GM19043 (cell line): ENCODE measurements at regions not wholly inside any gene's neighbourhood (a gene's known extent, or its start where the extent isn't known, plus 50 kb on each side); places are given as distances from the start of the nearest gene placed in this dataset.
"Not testable (repeated sequence)": the region's sequence is repeated elsewhere in the genome, so short reads cannot be mapped to it uniquely, and the experiment has no call there.

Experiments
- ATAC-seq: cut with Tn5 transposase; IDR thresholded peaks from one replicate; pipeline ENCODE4 v1.9.1; 2021; ENCODE audit warnings: low read depth; ENCODE audit not compliant: unreplicated experiment

GRCh38 chr21:6482616-6483015 lies 4038.8 kb upstream of the TPTE start:
- not testable (repeated sequence) for ATAC-seq

DNA sequence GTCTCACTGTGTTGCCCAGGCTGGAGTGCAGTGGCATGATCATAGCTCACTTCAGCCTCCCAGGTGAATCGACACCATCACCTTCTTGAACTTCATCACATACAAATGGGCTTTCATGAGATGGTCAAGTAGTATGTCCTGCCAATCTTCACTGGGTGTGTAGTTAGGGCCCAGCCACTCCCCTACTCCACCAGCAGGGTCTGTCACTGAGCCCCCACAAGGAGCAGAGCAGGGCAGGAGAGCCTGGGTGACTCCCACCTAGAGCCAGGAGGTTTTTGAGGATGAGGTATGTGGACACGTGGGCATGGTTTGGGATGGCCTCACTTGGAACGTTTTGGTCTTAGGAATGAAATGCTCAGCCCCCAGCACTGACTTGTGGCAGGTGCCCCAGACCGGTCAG lies 4037.7 kb upstream of the TPTE start:
- ATAC-seq = not testable (repeated sequence)

GRCh38 chr21:6486821-6487220 lies 4034.6 kb upstream of the TPTE start:
- not testable (repeated sequence) for ATAC-seq

DNA sequence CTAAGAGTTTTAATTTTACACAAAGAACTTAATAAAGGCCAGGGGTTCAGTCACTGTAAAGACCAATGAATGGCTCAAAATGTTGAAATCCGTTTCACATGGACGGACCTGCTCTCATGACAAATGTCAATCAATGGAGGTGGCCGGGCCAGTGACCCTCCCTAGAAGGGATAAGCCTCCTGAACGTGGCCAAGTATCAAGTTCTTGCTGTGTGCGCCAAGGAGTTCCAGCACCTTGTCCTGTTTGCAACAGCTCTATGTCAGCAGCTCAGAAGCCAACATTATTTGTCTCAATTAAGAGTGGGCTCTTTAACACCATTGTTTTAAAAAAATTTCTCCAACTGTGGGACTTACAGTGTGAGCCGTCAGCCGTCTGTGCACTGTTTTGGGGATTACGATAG lies 4028.7 kb upstream of the TPTE start:
- not testable (repeated sequence) for ATAC-seq

- ATAC-seq = not testable (repeated sequence)
Measured at GRCh38 chr21:6493957-6494356, 4027.4 kb upstream of the TPTE start.

- not testable (repeated sequence) for ATAC-seq
Measured at GRCh38 chr21:6496356-6496755, 4025.0 kb upstream of the TPTE start.

DNA sequence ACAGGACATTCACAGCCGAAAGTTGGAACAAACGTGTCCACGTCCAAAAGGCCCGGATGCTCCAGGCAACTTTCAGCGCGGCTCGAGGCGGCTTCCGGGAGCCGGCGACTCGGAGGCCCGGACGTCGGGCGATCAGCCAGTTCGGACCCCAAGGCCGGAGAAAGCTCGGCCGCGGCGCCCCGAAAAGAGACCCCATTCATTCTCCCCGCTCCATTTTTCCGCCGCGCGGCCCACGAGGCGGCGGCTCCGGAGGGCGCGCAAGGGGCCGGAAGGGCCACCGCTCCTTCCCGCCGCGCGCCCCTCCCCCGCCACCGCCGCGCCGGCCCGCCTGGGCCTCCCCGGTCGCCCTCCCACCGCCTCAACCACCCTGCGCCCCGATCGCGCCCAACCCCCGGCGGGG lies 4022.7 kb upstream of the TPTE start:
- not testable (repeated sequence) for ATAC-seq

DNA sequence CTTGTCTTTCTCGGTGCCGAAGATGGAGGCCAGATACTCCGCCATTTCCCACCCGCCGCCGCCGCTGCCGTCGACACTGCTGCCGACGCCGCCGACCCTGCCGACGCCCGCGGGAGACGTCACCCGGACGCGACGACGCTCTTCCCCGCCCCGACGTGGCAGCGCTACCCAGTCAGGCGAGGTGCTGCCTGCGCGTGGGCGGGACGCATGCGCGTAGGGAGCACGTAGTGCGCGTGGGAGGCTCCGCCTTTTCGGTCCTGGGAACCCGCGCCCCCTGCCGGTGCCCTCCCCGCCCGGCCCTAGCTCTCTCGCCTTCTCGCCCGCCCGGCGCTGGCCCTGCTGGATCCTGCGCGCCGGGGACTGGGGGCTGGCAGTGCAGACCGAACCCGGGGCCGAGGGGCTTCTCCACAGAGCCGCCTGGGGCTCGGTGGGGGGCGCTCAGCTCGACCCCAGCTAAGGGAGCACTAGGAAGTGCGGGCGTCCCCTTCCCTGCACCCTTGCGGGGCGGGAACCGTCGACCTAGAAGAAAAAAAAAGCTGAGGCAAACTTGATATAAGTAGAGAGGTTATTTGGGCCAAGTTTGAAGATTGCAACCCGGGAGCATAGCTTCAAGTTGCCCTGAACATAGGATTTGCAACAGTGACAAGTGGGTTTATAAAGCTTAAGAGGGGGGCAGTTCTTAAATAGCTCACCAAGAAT lies 4022.1 kb upstream of the TPTE start:
- peak; percentile 50 for ATAC-seq

DNA sequence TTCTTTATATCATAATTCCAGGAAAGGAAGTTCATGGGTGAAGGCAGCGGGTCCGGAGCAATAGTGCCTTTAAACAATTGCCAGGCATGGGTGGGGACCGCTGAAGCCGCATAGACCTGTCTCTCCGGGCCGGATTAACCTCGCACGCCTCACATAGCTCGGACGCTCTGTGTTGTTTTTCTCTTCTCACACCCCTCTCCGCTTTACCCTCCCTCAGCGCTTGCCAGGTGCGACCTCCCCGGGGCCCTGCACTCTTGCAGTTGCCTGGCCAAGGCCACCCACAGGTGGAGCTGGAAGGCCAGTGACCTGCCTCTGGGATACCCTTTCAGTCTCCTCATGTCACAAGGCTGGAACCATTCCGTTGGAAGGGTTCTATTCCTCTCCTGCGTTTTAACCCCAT lies 4021.5 kb upstream of the TPTE start:
- not testable (repeated sequence) for ATAC-seq

GRCh38 chr21:6500681-6501080 lies 4020.7 kb upstream of the TPTE start:
- not testable (repeated sequence) for ATAC-seq

GRCh38 chr21:6506167-6506894 lies 4015.1 kb upstream of the TPTE start:
- ATAC-seq = not testable (repeated sequence)

DNA sequence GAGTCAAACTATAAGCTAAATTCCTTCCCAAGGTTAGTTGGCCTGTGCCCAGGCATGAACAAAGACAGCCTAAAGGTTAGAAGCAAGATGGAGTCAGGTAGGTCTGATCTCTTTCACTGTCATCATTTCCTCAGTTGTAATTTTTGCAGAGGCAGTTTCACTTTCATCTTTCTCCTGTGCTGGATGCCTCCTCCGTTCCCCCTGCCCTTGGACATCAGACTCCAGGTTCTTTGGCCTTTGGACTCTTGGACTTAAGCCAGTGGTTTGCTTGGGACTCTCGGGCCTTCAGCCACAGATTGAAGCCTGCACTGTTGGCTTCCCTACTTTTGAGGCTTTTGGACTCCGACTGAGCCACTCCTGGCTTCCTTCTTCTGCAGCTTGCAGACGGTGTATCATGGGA lies 4013.8 kb upstream of the TPTE start:
- not testable (repeated sequence) for ATAC-seq

DNA sequence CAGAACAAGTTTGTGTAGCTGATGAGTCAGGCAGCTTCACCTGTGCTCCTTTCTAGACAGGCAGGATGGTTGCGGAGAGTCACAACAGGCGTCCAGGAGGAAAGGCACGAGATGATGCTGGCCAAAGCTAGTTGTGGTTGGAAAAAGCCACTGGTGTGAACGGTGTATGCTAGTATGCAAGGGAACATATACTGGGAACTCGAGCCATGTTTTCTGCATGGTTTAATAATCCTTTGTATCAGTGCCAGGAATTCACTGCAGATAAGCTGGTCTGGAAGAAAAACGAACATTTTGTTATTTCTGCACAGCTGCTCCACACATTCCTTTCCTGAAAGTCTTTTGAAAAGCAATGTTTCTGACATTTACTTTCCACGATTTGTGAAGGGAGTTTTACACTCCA lies 3999.6 kb upstream of the TPTE start:
- ATAC-seq = not testable (repeated sequence)

- ATAC-seq = not testable (repeated sequence)
Measured at GRCh38 chr21:6526213-6526612, 3995.2 kb upstream of the TPTE start.

- not testable (repeated sequence) for ATAC-seq
Measured at GRCh38 chr21:6530655-6531054, 3990.7 kb upstream of the TPTE start.

GRCh38 chr21:6533261-6533660 lies 3988.1 kb upstream of the TPTE start:
- not testable (repeated sequence) for ATAC-seq

GRCh38 chr21:6538320-6538719 lies 3983.1 kb upstream of the TPTE start:
- not testable (repeated sequence) for ATAC-seq

- ATAC-seq = not testable (repeated sequence)
Measured at GRCh38 chr21:6539688-6540087, 3981.7 kb upstream of the TPTE start.

GRCh38 chr21:6541036-6541435 lies 3980.3 kb upstream of the TPTE start:
- ATAC-seq = not testable (repeated sequence)

GRCh38 chr21:6545288-6545687 lies 3976.1 kb upstream of the TPTE start:
- not testable (repeated sequence) for ATAC-seq

DNA sequence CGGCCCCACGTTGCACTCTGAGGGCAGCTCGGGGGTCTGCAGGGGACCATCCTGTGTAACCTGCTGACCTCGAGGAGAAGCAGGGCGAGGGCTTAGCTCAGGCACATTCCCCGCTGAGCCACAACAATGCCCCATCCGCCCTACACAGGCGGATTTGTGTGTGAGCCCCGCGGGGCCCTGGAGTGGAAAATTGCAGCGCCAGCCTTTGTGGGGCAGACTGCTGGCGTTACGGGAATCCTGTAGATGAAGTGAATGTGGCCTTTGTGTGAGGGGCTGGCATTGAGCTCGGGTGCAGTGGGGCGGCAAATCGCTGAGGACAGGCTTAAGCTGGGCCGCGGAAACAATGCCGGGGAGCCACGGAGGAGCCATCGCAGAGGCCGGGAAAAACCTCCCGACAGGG lies 3970.3 kb upstream of the TPTE start:
- ATAC-seq = not testable (repeated sequence)
